ENCODE measurements at regions not wholly inside any gene's neighbourhood (a gene's known extent, or its start where the extent isn't known, plus 50 kb on each side); places are given as distances from the start of the nearest gene placed in this dataset.
A peak's percentile ranks its signal among the peaks of the same experiment; 100 is the strongest.
"Not testable (repeated sequence)": the region's sequence is repeated elsewhere in the genome, so short reads cannot be mapped to it uniquely, and the experiment has no call there.

DNA sequence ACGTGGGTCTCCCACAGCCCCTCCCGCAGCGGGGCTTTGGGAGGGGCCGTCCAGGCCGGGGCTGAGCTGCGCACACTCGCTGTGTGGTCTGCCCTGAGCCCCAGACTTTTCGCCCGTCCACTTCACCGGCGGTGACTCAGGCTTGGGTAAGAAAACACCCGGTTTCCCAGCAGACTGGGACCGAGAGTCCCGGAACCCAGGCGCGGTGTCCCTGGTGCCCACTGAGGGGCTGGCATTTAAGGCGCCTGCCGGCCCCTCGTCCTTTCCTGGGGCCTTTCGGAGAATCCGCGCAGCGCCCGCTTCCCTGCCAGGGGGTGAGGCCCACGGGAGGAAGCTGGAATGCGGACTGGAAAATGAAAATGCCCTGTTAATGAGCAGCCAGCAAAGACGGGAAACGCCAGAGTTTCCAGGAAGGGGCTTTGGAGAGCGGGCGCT, 100.3 kb downstream of the C16orf95 start:
- TF ChIP-seq, protein P1, sequence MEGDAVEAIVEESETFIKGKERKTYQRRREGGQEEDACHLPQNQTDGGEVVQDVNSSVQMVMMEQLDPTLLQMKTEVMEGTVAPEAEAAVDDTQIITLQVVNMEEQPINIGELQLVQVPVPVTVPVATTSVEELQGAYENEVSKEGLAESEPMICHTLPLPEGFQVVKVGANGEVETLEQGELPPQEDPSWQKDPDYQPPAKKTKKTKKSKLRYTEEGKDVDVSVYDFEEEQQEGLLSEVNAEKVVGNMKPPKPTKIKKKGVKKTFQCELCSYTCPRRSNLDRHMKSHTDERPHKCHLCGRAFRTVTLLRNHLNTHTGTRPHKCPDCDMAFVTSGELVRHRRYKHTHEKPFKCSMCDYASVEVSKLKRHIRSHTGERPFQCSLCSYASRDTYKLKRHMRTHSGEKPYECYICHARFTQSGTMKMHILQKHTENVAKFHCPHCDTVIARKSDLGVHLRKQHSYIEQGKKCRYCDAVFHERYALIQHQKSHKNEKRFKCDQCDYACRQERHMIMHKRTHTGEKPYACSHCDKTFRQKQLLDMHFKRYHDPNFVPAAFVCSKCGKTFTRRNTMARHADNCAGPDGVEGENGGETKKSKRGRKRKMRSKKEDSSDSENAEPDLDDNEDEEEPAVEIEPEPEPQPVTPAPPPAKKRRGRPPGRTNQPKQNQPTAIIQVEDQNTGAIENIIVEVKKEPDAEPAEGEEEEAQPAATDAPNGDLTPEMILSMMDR (IDR thresholded peaks at IDR 0.05) = no peak
- TF ChIP-seq POLR2A (IDR thresholded peaks at IDR 0.05) = no peak
- DNase-seq = no peak
- Histone ChIP-seq H3K4me1 (no peaks in the 10 kb centered on the region), H3K9me3 (no peaks in the 10 kb centered on the region), H3K27me3 (no peaks in the 10 kb centered on the region), H3K4me3 (peak overlapping the region in 1 of 2 donors; percentile 17), H3K36me3 (ENCODE audit: low read depth, missing control alignments) (no peaks in the 10 kb centered on the region), H3K27ac (no peak overlapping the region)
- intact Hi-C loops (cut with DNase I; ENCODE audit: low total_unique reads) = no loop called here
- WGBS, 2 donors = 54 to 66% methylated on average over 18 to 30 of the region's 30 CpGs

DNA sequence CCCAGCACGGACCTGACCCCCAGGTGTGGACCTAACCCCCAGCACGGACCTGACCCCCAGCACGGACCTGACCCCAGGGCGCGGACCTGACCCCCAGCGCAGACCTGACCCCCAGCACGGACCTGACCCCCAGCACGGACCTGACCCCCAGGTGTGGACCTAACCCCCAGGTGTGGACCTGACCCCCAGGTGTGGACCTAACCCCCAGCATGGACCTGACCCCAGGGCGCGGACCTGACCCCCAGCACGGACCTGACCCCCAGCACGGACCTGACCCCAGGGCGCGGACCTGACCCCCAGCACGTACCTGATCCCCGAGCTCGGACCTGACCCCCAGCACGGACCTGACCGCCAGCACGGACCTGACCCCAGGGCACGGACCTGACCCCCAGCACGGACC, 99.4 kb downstream of the C16orf95 start:
- no CpG with 5 or more reads among the region's 22 CpGs for WGBS, 2 donors
- H3K4me1 ChIP-seq; H3K36me3 ChIP-seq (ENCODE audit: low read depth, missing control alignments); DNase-seq; H3K4me3 ChIP-seq; intact Hi-C loops (cut with DNase I; ENCODE audit: low total_unique reads); H3K27ac ChIP-seq; H3K27me3 ChIP-seq; H3K9me3 ChIP-seq: not testable (repeated sequence)

DNA sequence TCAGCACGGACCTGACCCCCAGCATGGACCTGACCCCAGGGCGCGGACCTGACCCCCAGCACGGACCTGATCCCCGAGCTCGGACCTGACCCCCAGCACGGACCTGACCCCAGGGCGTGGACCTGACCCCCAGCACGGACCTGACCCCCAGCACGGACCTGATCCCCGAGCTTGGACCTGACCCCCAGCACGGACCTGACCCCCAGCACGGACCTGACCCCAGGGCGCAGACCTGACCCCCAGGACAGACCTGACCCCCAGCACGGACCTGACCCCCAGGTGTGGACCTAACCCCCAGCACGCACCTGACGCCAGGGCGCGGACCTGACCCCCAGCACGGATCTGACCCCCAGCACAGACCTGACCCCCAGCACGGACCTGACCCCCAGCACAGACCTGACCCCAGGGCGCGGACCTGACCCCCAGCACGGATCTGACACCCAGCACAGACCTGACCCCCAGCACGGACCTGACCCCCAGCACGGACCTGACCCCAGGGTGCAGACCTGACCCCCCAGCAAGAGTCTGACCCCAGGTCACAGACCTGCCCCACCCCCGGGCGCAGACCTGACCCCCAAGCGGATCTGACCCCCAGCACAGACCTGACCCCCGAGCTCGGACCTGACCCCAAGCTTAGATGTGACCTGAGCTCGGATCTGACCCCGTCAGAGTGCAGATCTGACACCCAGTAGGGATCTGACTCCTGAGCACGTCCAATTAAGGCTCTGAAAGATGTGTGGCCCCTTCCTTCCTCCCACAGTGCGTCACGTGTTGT, 98.7 kb downstream of the C16orf95 start:
- TF ChIP-seq, protein P1 (IDR thresholded peaks at IDR 0.05) = no peak
- no peak for TF ChIP-seq POLR2A (IDR thresholded peaks at IDR 0.05)
- DNase-seq = no peak
- Histone ChIP-seq H3K27ac (no peak overlapping the region), H3K36me3 (ENCODE audit: low read depth, missing control alignments) (no peaks in the 10 kb centered on the region), H3K4me1 (no peaks in the 10 kb centered on the region), H3K9me3 (no peaks in the 10 kb centered on the region), H3K27me3 (no peaks in the 10 kb centered on the region), H3K4me3 (no peak overlapping the region)
- 76 to 87% methylated on average over 5 to 23 of the region's 36 CpGs for WGBS, 2 donors
- intact Hi-C loops (cut with DNase I; ENCODE audit: low total_unique reads) = no loop called here

DNA sequence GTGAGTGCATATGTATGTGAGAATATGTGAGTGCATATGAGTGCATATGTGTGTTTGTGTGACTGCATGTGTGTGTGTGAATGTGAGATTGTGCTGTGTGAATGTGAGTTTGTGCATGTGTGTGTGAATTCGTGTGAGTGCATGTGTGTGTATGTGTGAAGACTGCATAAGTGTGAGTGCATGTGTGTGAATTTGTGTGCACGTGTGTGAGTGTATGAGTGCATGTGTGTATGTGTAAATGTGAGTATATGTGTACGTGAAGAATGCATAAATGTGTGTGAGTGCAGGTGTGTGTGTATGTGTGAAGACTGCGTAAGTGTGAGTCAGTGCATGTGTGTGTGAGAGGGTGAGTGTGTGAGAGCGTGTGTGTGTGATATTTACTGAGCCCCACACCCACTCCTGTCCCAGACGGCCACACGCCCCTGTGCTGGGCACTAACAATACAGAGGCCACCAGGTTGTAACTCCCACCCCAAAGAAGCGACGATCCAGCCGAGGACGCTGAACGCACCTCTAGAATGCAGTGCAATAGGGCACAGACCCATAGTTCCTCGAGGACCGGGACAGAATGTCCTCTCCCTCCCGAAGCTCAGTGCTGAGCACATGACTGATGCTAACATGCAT, 97.8 kb downstream of the C16orf95 start:
- H3K4me1 ChIP-seq = no peaks in the 10 kb centered on the region
- H3K36me3 ChIP-seq (ENCODE audit: low read depth, missing control alignments) = no peaks in the 10 kb centered on the region
- intact Hi-C loops (cut with DNase I; ENCODE audit: low total_unique reads) = no loop called here
- no peak overlapping the region for H3K4me3 ChIP-seq
- no peaks in the 10 kb centered on the region for H3K9me3 ChIP-seq
- no peaks in the 10 kb centered on the region for H3K27me3 ChIP-seq
- no peak for TF ChIP-seq POLR2A (IDR thresholded peaks at IDR 0.05)
- TF ChIP-seq, protein P1 (IDR thresholded peaks at IDR 0.05) = no peak
- DNase-seq = no peak
- 80 to 87% methylated on average over 14 to 15 of the region's 15 CpGs for WGBS, 2 donors
- H3K27ac ChIP-seq = no peak overlapping the region

DNA sequence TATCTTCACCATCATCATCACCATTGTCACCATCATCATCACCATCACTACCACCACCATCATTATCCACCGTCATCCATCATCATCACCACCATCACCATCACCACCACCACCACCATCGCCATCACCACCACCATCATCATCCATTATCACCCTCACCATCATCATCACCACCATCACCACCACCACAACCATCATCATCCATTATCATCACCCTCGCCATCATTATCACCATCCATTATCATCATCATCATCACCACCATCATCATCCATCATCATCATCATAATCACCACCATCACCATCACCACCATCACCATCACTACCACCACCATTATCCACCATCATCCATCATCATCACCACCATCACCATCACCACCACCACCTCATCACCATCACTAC, 95.6 kb downstream of the C16orf95 start:
- Histone ChIP-seq H3K9me3 (no peaks in the 10 kb centered on the region), H3K36me3 (ENCODE audit: low read depth, missing control alignments) (no peaks in the 10 kb centered on the region), H3K27me3 (no peaks in the 10 kb centered on the region), H3K4me1 (no peaks in the 10 kb centered on the region), H3K27ac (no peak overlapping the region), H3K4me3 (no peak overlapping the region)
- WGBS, 2 donors = 78 to 82% methylated on average over 3 of the region's 3 CpGs
- TF ChIP-seq, protein P1 (IDR thresholded peaks at IDR 0.05) = no peak
- TF ChIP-seq POLR2A (IDR thresholded peaks at IDR 0.05) = no peak
- no peak for DNase-seq
- intact Hi-C loops (cut with DNase I; ENCODE audit: low total_unique reads) = no loop called here
